ENCODE measurements at regions not wholly inside any gene's neighbourhood (a gene's known extent, or its start where the extent isn't known, plus 50 kb on each side); places are given as distances from the start of the nearest gene placed in this dataset.
"Not testable (repeated sequence)": the region's sequence is repeated elsewhere in the genome, so short reads cannot be mapped to it uniquely, and the experiment has no call there.

DNA sequence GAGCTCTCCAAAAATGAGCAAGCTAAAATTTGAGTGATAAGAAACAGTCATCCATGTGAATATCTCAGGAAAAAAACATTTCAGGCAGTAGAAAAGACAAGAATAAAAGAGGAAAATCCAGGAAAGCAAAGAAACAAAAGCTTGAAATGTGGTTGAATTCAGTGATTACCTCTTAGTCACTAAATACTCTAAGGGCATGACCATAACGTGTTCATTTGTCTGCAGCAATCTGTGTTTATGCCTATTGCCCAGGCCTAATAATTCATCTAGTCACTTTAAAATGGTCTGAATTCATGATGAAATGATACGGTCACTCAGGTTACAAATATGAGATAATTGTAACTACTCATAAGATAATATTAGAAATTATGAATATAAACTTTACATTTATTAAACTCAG is 837.9 kb downstream of the STPG2 start:
- ChIA-PET CTCF (no interaction called here), POLR2A (no interaction called here)
- peaks cover 0 to 21% (median 12%) of the 10 kb centered on the region in 5 donors for H3K9me3 Mint-ChIP-seq

DNA sequence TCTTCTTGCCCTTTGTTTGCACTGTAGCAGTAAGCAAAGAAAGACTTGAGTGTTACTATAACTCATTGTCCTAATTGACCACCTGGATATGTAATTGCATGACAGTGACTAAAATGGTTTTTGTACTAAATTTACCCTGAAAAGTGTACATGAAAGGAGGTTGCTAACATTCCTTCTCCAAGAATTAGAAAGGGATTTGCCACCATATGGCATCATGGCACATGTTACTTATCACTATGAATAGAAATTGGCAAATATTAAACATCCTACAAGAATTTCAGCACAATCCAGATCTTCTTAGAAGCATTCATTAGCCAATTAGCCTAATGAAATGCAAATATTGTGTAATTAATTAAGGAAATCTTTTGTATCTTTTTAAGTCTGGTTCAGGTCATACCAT is 834.2 kb downstream of the STPG2 start:
- H3K4me3 ChIP-seq (ENCODE audit: low read length), result no peak overlapping the region
- no peak overlapping the region for H3K4me3 Mint-ChIP-seq
- DNase-seq, result no peak
- H3K27me3 ChIP-seq (ENCODE audit: insufficient read depth, low read length, poor library complexity, severe bottlenecking), result no peaks in the 10 kb centered on the region
- peaks cover 0 to 20% (median 2%) of the 10 kb centered on the region in 5 donors for H3K9me3 Mint-ChIP-seq
- H3K27ac ChIP-seq (ENCODE audit: low read depth, low read length), result no peak overlapping the region
- H3K36me3 Mint-ChIP-seq, result no peaks in the 10 kb centered on the region
- H3K27me3 Mint-ChIP-seq, result no peaks in the 10 kb centered on the region
- H3K36me3 ChIP-seq (ENCODE audit: insufficient read depth, low read length), result no peaks in the 10 kb centered on the region
- H3K4me1 ChIP-seq (ENCODE audit: insufficient read depth, low read length), result no peaks in the 10 kb centered on the region
- H3K27ac Mint-ChIP-seq, result no peak overlapping the region
- no peaks in the 10 kb centered on the region for H3K9me3 ChIP-seq (ENCODE audit: low read length)
- H3K4me1 Mint-ChIP-seq, result no peaks in the 10 kb centered on the region
- ChIA-PET POLR2A (no interaction called here), CTCF (no interaction called here)

More for the DNA sequence above, 837.9 kb downstream of the STPG2 start:
- H3K9me3 ChIP-seq (ENCODE audit: low read length), result peaks cover 2% of the 10 kb centered on the region
- no peaks in the 10 kb centered on the region for H3K36me3 ChIP-seq (ENCODE audit: insufficient read depth, low read length)
- Mint-ChIP-seq H3K27me3 (no peaks in the 10 kb centered on the region), H3K4me1 (no peaks in the 10 kb centered on the region), H3K4me3 (no peak overlapping the region), H3K36me3 (no peaks in the 10 kb centered on the region), H3K27ac (no peak overlapping the region)
- no peak overlapping the region for H3K27ac ChIP-seq (ENCODE audit: low read depth, low read length)
- H3K4me3 ChIP-seq (ENCODE audit: low read length), result no peak overlapping the region
- no peak for DNase-seq
- no peaks in the 10 kb centered on the region for H3K27me3 ChIP-seq (ENCODE audit: insufficient read depth, low read length, poor library complexity, severe bottlenecking)
- H3K4me1 ChIP-seq (ENCODE audit: insufficient read depth, low read length), result no peaks in the 10 kb centered on the region

DNA sequence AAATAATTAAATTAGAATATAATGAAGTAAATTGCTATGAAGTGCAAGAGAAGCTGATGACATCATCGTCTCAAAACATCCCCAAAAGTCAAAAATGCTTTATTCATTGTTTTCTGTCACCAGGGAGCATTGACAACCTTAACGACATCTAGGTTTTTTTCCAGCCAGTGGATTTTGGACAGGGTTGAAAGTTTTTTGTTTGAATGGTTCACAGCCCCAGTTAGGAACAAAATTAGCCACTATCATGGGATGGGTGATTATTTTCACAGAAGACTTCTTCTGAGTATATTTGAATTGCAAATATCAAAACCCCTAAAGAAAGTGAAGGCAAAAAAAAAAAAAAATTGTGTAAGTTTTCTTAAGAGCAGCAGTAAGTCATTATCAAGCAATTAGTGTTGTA is 826.1 kb downstream of the STPG2 start:
- CTCF ChIA-PET, result no interaction called here
- Histone ChIP-seq H3K4me3 (ENCODE audit: low read length) (no peak overlapping the region), H3K9me3 (ENCODE audit: low read length) (no peaks in the 10 kb centered on the region), H3K27ac (ENCODE audit: low read depth, low read length) (no peak overlapping the region), H3K27me3 (ENCODE audit: insufficient read depth, low read length, poor library complexity, severe bottlenecking) (no peaks in the 10 kb centered on the region), H3K36me3 (ENCODE audit: insufficient read depth, low read length) (no peaks in the 10 kb centered on the region), H3K4me1 (ENCODE audit: insufficient read depth, low read length) (no peaks in the 10 kb centered on the region)
- Mint-ChIP-seq H3K4me1 (no peaks in the 10 kb centered on the region), H3K9me3 (peaks cover 1 to 10% (median 4%) of the 10 kb centered on the region in 5 donors), H3K27me3 (no peaks in the 10 kb centered on the region), H3K27ac (no peak overlapping the region), H3K4me3 (no peak overlapping the region), H3K36me3 (no peaks in the 10 kb centered on the region)
- POLR2A ChIA-PET, result no interaction called here
- no peak for DNase-seq

DNA sequence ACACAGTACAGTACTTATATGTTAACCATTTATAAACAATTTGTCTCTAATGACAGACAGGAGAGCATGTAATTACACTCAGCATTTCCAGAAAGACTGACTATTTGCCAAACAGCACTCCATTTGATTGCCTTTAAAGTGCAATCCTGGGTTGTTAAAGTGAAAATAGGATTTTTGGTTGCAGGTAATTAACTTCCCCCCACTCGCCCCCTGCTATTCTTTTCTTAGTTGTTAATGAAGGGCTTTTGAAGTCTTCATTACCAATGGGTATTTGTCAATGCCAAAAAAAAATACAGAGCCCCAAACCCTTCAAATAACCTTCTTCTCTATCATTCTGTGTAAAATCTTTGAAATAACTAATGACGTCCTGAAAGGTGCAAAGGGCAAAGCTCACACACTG is 825.6 kb downstream of the STPG2 start:
- Mint-ChIP-seq H3K27ac (no peak overlapping the region), H3K36me3 (no peaks in the 10 kb centered on the region), H3K4me1 (no peaks in the 10 kb centered on the region), H3K4me3 (no peak overlapping the region), H3K27me3 (no peaks in the 10 kb centered on the region), H3K9me3 (peaks cover 1 to 7% (median 4%) of the 10 kb centered on the region in 5 donors)
- Histone ChIP-seq H3K4me3 (ENCODE audit: low read length) (no peak overlapping the region), H3K36me3 (ENCODE audit: insufficient read depth, low read length) (no peaks in the 10 kb centered on the region), H3K27ac (ENCODE audit: low read depth, low read length) (no peak overlapping the region), H3K27me3 (ENCODE audit: insufficient read depth, low read length, poor library complexity, severe bottlenecking) (no peaks in the 10 kb centered on the region), H3K4me1 (ENCODE audit: insufficient read depth, low read length) (no peaks in the 10 kb centered on the region), H3K9me3 (ENCODE audit: low read length) (no peaks in the 10 kb centered on the region)
- DNase-seq, result no peak
- CTCF ChIA-PET, result no interaction called here
- POLR2A ChIA-PET, result no interaction called here

DNA sequence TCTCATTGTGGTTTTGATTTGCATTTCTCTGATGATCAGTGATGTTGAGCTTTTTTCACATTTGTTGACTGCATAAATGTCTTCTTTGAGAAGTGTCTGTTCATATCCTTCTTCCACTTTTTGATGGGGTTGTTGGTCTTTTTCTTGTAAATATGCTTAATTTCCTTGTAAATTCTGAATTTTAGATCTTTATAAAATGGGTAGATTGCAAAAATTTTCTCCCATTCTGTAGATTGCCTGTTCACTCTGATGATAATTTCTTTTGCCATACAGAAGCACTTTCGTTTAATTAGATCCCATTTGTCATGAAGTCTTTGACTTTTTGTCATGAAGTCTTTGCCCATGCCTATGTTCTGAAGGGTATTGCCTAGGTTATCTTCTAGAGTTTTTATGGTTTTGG is 817.5 kb downstream of the STPG2 start:
- H3K27me3 ChIP-seq (ENCODE audit: insufficient read depth, low read length, poor library complexity, severe bottlenecking); H3K4me3 ChIP-seq (ENCODE audit: low read length); H3K9me3 ChIP-seq (ENCODE audit: low read length); H3K27ac ChIP-seq (ENCODE audit: low read depth, low read length); H3K4me3 Mint-ChIP-seq; DNase-seq; H3K4me1 Mint-ChIP-seq; H3K36me3 Mint-ChIP-seq; H3K27ac Mint-ChIP-seq; CTCF ChIA-PET; H3K27me3 Mint-ChIP-seq; H3K36me3 ChIP-seq (ENCODE audit: insufficient read depth, low read length); H3K4me1 ChIP-seq (ENCODE audit: insufficient read depth, low read length); POLR2A ChIA-PET: not testable (repeated sequence)
- H3K9me3 Mint-ChIP-seq, result peaks cover 0 to 11% (median 7%) of the 10 kb centered on the region in 5 donors

GRCh38 chr4:97330917-97331316 is 812.4 kb downstream of the STPG2 start:
- no peaks in the 10 kb centered on the region for H3K27me3 ChIP-seq (ENCODE audit: insufficient read depth, low read length, poor library complexity, severe bottlenecking)
- DNase-seq, result no peak
- no peaks in the 10 kb centered on the region for H3K9me3 ChIP-seq (ENCODE audit: low read length)
- no peak overlapping the region for H3K4me3 ChIP-seq (ENCODE audit: low read length)
- no peaks in the 10 kb centered on the region for H3K27me3 Mint-ChIP-seq
- no peaks in the 10 kb centered on the region for H3K4me1 ChIP-seq (ENCODE audit: insufficient read depth, low read length)
- H3K27ac ChIP-seq (ENCODE audit: low read depth, low read length), result no peak overlapping the region
- peaks cover 0 to 16% (median 4%) of the 10 kb centered on the region in 5 donors for H3K9me3 Mint-ChIP-seq
- CTCF ChIA-PET, result no interaction called here
- H3K27ac Mint-ChIP-seq, result no peak overlapping the region
- H3K36me3 ChIP-seq (ENCODE audit: insufficient read depth, low read length), result no peaks in the 10 kb centered on the region
- no peak overlapping the region for H3K4me3 Mint-ChIP-seq
- no peaks in the 10 kb centered on the region for H3K36me3 Mint-ChIP-seq
- no peaks in the 10 kb centered on the region for H3K4me1 Mint-ChIP-seq
- POLR2A ChIA-PET, result no interaction called here

- no peaks in the 10 kb centered on the region for H3K4me1 Mint-ChIP-seq
- peaks cover 10 to 24% (median 17%) of the 10 kb centered on the region in 5 donors for H3K9me3 Mint-ChIP-seq
- H3K27me3 Mint-ChIP-seq, result no peaks in the 10 kb centered on the region
- Histone ChIP-seq H3K4me3 (ENCODE audit: low read length) (no peak overlapping the region), H3K27me3 (ENCODE audit: insufficient read depth, low read length, poor library complexity, severe bottlenecking) (no peaks in the 10 kb centered on the region), H3K9me3 (ENCODE audit: low read length) (no peaks in the 10 kb centered on the region), H3K36me3 (ENCODE audit: insufficient read depth, low read length) (no peaks in the 10 kb centered on the region), H3K27ac (ENCODE audit: low read depth, low read length) (no peak overlapping the region), H3K4me1 (ENCODE audit: insufficient read depth, low read length) (no peaks in the 10 kb centered on the region)
- H3K27ac Mint-ChIP-seq, result no peak overlapping the region
- ChIA-PET CTCF (no interaction called here), POLR2A (no interaction called here)
- no peak for DNase-seq
- peaks cover 0 to under 1% (median 0%) of the 10 kb centered on the region in 3 donors for H3K36me3 Mint-ChIP-seq
- no peak overlapping the region for H3K4me3 Mint-ChIP-seq
Measured at GRCh38 chr4:97334348-97334747, 808.9 kb downstream of the STPG2 start.

DNA sequence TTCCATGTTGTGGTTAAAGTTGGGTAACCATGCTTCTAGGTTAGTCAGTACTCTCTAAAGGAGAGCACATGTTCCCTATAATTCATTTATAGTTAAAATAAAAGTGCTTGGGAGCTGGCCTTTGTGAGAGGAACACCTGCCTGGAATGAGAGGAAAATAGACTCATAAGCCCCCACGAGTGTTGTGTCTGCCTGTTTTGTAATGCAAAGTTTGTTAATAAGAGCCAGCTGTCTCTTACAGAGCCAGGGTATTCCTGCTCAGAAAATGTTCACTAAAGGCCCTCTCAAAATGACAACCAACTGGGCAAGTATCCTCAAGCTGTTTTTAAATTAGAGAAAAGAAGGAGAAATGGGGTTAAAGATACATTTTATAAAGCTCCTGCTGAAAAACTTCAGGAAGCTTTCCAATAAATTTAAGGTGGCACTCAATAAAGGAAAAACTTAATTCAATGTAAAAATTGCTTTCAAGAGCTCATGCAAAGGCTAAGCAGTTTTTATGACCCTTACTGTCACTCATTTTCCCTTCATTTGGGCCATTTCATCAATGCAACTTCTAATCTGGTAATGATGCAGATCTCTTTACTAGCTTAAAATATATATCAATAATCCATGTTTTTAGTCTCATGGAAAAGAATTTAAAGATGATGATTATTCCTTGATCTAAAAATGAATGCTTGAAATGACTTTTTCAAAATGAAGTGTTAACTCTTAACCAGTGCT is 793.6 kb downstream of the STPG2 start:
- H3K4me1 Mint-ChIP-seq, result no peaks in the 10 kb centered on the region
- H3K27me3 Mint-ChIP-seq, result no peaks in the 10 kb centered on the region
- ChIA-PET POLR2A (no interaction called here), CTCF (no interaction called here)
- Histone ChIP-seq H3K4me1 (ENCODE audit: insufficient read depth, low read length) (no peaks in the 10 kb centered on the region), H3K27me3 (ENCODE audit: insufficient read depth, low read length, poor library complexity, severe bottlenecking) (no peaks in the 10 kb centered on the region), H3K4me3 (ENCODE audit: low read length) (no peak overlapping the region), H3K27ac (ENCODE audit: low read depth, low read length) (no peak overlapping the region), H3K9me3 (ENCODE audit: low read length) (no peaks in the 10 kb centered on the region), H3K36me3 (ENCODE audit: insufficient read depth, low read length) (no peaks in the 10 kb centered on the region)
- H3K4me3 Mint-ChIP-seq, result no peak overlapping the region
- DNase-seq, result no peak
- peaks cover 0 to 11% (median 2%) of the 10 kb centered on the region in 5 donors for H3K9me3 Mint-ChIP-seq
- H3K27ac Mint-ChIP-seq, result no peak overlapping the region
- H3K36me3 Mint-ChIP-seq, result no peaks in the 10 kb centered on the region

DNA sequence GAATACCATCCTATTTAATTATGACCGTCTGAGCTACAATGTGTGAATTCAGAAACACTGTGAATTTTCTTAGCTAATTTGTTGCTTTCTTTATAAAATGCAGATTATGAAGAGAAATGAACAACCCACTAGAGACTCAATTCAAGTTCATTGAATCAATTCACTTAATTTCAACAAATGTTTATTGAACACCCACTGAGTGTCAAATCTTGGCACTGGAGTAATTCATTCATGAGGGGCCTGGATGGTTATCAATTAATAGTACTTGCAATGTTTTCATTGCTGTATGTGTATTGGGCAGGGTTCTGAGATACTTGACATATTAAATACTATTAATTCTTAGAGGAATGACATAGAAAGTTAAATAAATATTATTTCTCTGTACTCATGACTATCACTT is 789.4 kb downstream of the STPG2 start:
- H3K4me3 ChIP-seq (ENCODE audit: low read length), result no peak overlapping the region
- ChIA-PET CTCF (no interaction called here), POLR2A (no interaction called here)
- H3K4me3 Mint-ChIP-seq, result no peak overlapping the region
- H3K9me3 Mint-ChIP-seq, result peaks cover 5 to 23% (median 6%) of the 10 kb centered on the region in 5 donors
- H3K4me1 Mint-ChIP-seq, result no peaks in the 10 kb centered on the region
- H3K36me3 ChIP-seq (ENCODE audit: insufficient read depth, low read length), result no peaks in the 10 kb centered on the region
- H3K27me3 ChIP-seq (ENCODE audit: insufficient read depth, low read length, poor library complexity, severe bottlenecking), result no peaks in the 10 kb centered on the region
- no peaks in the 10 kb centered on the region for H3K27me3 Mint-ChIP-seq
- DNase-seq, result no peak
- no peak overlapping the region for H3K27ac Mint-ChIP-seq
- no peaks in the 10 kb centered on the region for H3K36me3 Mint-ChIP-seq
- H3K4me1 ChIP-seq (ENCODE audit: insufficient read depth, low read length), result no peaks in the 10 kb centered on the region
- H3K9me3 ChIP-seq (ENCODE audit: low read length), result no peaks in the 10 kb centered on the region
- H3K27ac ChIP-seq (ENCODE audit: low read depth, low read length), result no peak overlapping the region

All from CD8-positive, alpha-beta memory T cell (primary cell).